Adrenal gland (tissue), 9 donors: ENCODE measurements at regions not wholly inside any gene's neighbourhood (a gene's known extent, or its start where the extent isn't known, plus 50 kb on each side); places are given as distances from the start of the nearest gene placed in this dataset.

Experiments
- DNase-seq, 7 donors: peaks; one replicate each; pipeline ENCODE4 v3.0.0-alpha.2; 2019 to 2020
- H3K27ac ChIP-seq, 5 donors: fragments of 200-600 bp; sonication (generic) in 4 of 5; 1 replicate in 3 of 5; 2 replicates in 2 of 5; pipeline versions ENCODE4 v1.5.1 to v1.8.0; 2016 to 2020; ENCODE audit warnings: mild to moderate bottlenecking in 1 of 5
- H3K27me3 ChIP-seq: fragments of 200-600 bp; 2 replicates; pipeline ENCODE4 v1.8.0; 2021
- H3K36me3 ChIP-seq, 2 donors: fragments of 200-600 bp; replicated peaks in 1 of 2; 1 replicate in 1 of 2; 2 replicates in 1 of 2; pipeline versions ENCODE4 v1.5.1 to v1.8.0; 2018 to 2022
- H3K4me1 ChIP-seq, 2 donors: fragments of 200-600 bp; replicated peaks in 1 of 2; 1 replicate in 1 of 2; 2 replicates in 1 of 2; pipeline versions ENCODE4 v1.5.1 to v1.8.0; 2018 to 2021
- H3K4me3 ChIP-seq, 4 donors: fragments of 200-600 bp; sonication (generic) in 3 of 4; one replicate each; pipeline ENCODE4 v1.5.1; 2016 to 2018
- H3K9me3 ChIP-seq, 3 donors: fragments of 200-600 bp; sonication (generic) in 1 of 3; replicated peaks in 1 of 3; 1 replicate in 2 of 3; 2 replicates in 1 of 3; pipeline versions ENCODE4 v1.5.1 to v1.8.0; 2016 to 2021
- POLR2A ChIP-seq, 2 donors: fragments of 450-650 bp; IDR thresholded peaks; one replicate each; pipeline ENCODE4 v1.6.1; 2017; ENCODE audit warnings: antibody characterized with exemption in 2 of 2, mild to moderate bottlenecking in 2 of 2, moderate library complexity in 1 of 2
- WGBS, 4 donors: extraction: QIAGEN DNeasy Blood & Tissue Kit in 2 of 4; methylation state at CpG; one replicate each; pipeline versions ENCODE4 v1.1.5 to v1.1.7; 2013 to 2017; 5-methylcytosine and 5-hydroxymethylcytosine counted together
- intact Hi-C, 2 donors: fragments of 100-400 bp; cut with DNase I; formaldehyde crosslinking; loops; one replicate each; pipeline versions ENCODE4 v1.14.1 to v1.15.0; 2022 to 2023
- TF ChIP-seq, protein P1 (sequence below), 6 experiments: fragments of 450-650 bp in 4 of 6; fragments of 200-600 bp in 2 of 6; sonication (generic) in 1 of 6; IDR thresholded peaks; 1 replicate in 5 of 6; 2 replicates in 1 of 6; pipeline versions ENCODE4 v1.5.1 to v1.8.0; 2016 to 2021; ENCODE audit warnings: antibody characterized with exemption in 6 of 6, mild to moderate bottlenecking in 2 of 6, moderate library complexity in 1 of 6
- donor health status: healthy with polysubstance abuse.
- donor health status: Bipolar disorder and iron deficiency.
- donor health status: DM: yes; HTN: yes; CAD: no.
- donor health status: DM: no; HTN: no; CAD: no.
- donor health status: DM: no; HTN: no; CAD: no.

DNA sequence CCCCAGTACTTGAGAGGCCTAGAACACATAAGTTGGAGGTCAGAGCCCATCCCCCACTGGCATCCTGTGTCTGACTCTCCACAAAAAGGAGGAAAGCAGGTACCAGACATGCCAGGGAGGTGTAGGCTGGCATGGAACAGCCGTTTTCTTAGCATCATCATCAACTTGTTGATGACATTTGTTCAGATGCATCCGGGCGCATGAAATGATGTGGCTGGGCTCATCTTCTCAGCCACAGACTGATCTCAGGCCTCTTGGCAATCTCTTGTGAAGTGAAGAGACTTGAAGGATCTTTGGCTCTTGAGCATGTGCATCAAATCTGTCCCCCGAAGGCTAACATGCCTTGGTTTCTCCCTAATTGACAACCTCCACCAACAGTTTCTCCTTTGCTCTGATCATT, 243.3 kb downstream of the TSN start:
- no peaks in the 10 kb centered on the region for H3K36me3 ChIP-seq
- intact Hi-C loops, result no loop called here
- no peak for DNase-seq
- no peak overlapping the region for H3K4me3 ChIP-seq
- H3K27me3 ChIP-seq, result no peaks in the 10 kb centered on the region
- TF ChIP-seq, protein P1, sequence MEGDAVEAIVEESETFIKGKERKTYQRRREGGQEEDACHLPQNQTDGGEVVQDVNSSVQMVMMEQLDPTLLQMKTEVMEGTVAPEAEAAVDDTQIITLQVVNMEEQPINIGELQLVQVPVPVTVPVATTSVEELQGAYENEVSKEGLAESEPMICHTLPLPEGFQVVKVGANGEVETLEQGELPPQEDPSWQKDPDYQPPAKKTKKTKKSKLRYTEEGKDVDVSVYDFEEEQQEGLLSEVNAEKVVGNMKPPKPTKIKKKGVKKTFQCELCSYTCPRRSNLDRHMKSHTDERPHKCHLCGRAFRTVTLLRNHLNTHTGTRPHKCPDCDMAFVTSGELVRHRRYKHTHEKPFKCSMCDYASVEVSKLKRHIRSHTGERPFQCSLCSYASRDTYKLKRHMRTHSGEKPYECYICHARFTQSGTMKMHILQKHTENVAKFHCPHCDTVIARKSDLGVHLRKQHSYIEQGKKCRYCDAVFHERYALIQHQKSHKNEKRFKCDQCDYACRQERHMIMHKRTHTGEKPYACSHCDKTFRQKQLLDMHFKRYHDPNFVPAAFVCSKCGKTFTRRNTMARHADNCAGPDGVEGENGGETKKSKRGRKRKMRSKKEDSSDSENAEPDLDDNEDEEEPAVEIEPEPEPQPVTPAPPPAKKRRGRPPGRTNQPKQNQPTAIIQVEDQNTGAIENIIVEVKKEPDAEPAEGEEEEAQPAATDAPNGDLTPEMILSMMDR (IDR thresholded peaks at IDR 0.05), result no peak
- no peak for TF ChIP-seq POLR2A (IDR thresholded peaks at IDR 0.05)
- H3K27ac ChIP-seq, result no peak overlapping the region
- peaks cover 0 to 6% of the 10 kb centered on the region in 2 donors for H3K4me1 ChIP-seq
- H3K9me3 ChIP-seq, result no peaks in the 10 kb centered on the region
- 63 to 76% (median 69%) methylated on average over 4 of the region's 4 CpGs for WGBS, 4 donors

DNA sequence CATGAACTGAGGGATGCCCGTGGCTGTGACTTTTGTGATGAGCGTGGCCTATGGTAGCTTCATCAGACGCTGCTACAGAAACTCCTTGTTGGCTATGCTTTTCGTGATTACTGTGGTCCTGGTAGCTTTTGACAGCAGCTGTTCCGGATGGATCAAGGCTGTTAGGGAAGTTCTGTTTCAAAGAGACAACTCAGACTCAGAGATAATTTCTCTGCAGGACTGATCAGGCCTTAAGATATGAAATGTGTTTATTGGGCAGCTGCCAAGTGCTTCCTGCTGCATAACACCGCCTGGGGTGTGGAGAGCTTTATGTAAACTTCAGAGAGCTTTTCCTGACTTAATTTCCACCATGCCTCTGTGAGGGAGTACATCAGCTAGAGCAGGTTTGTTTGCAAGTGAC, 243.8 kb downstream of the TSN start:
- DNase-seq, result peak in 1 of 7 donors; percentile 7
- no peaks in the 10 kb centered on the region for H3K27me3 ChIP-seq
- TF ChIP-seq POLR2A (IDR thresholded peaks at IDR 0.05), result no peak
- TF ChIP-seq, protein P1 (IDR thresholded peaks at IDR 0.05), result no peak
- no peak overlapping the region for H3K4me3 ChIP-seq
- peaks cover 0 to 6% of the 10 kb centered on the region in 2 donors for H3K4me1 ChIP-seq
- H3K27ac ChIP-seq, result no peak overlapping the region
- intact Hi-C loops, result no loop called here
- H3K9me3 ChIP-seq, result no peaks in the 10 kb centered on the region
- no peaks in the 10 kb centered on the region for H3K36me3 ChIP-seq
- WGBS, 4 donors, result 17 to 25% (median 19%) methylated on average over 4 to 6 of the region's 6 CpGs

DNA sequence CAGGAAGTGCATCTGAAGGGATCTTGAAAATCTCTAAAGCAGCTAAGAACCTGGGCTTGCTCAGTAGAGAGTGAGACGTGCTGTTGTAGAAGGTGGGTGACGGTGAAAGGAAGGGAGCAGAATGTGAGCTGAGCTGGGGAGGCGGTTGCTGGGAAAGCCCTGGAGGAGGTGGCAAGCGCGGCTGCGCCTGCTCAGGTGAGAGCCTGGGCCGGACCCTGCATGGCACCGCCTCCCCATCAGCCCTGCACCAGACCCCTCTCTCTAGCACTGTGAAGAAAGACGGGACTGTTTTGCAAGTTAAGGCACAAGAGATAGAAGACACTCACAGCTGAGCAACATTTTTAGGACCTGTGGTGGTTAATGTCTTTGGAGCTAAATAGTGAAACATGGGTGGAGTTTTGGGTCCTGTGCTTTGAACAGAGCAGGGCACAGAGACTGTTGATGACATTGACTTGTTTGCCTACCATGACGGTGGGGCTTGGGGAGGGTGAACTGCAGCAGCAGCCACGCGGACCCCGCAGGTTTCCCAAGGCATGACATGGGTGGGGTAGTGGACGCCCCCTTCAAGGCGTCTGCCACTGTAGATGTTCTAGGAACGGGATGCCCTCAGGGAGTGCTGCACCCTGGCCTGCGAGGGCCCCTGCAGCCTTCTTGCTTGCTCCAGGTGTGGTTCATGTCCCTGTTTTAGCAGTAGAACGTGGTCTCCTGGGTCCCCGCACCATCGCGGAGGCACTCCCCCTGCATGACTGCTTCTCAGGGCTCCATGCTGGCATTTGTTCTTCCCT, 245.3 kb downstream of the TSN start:
- H3K9me3 ChIP-seq, result no peaks in the 10 kb centered on the region
- no peaks in the 10 kb centered on the region for H3K36me3 ChIP-seq
- H3K27me3 ChIP-seq, result no peaks in the 10 kb centered on the region
- TF ChIP-seq POLR2A (IDR thresholded peaks at IDR 0.05), result no peak
- TF ChIP-seq, protein P1 (IDR thresholded peaks at IDR 0.05), result no peak
- H3K4me1 ChIP-seq, result peaks cover 0 to 6% of the 10 kb centered on the region in 2 donors
- H3K27ac ChIP-seq, result no peak overlapping the region
- intact Hi-C loops, result no loop called here
- no peak overlapping the region for H3K4me3 ChIP-seq
- 88 to 95% (median 94%) methylated on average over 14 to 21 of the region's 21 CpGs for WGBS, 4 donors
- no peak for DNase-seq

GRCh38 chr2:122001441-122001874, 246.0 kb downstream of the TSN start:
- 81 to 84% (median 84%) methylated on average over 5 to 7 of the region's 7 CpGs for WGBS, 4 donors
- Histone ChIP-seq H3K9me3 (no peaks in the 10 kb centered on the region), H3K27me3 (no peaks in the 10 kb centered on the region), H3K36me3 (no peaks in the 10 kb centered on the region), H3K4me1 (peaks cover 0 to 6% of the 10 kb centered on the region in 2 donors), H3K4me3 (no peak overlapping the region), H3K27ac (no peak overlapping the region)
- TF ChIP-seq, protein P1 (IDR thresholded peaks at IDR 0.05), result no peak
- TF ChIP-seq POLR2A (IDR thresholded peaks at IDR 0.05), result no peak
- no peak for DNase-seq
- intact Hi-C loops, result no loop called here
